ENCODE measurements at regions not wholly inside any gene's neighbourhood (a gene's known extent, or its start where the extent isn't known, plus 50 kb on each side); places are given as distances from the start of the nearest gene placed in this dataset.

- intact Hi-C loops (cut with DNase I; ENCODE audit: low total_unique reads), result no loop called here
Measured at GRCh38 chr7:85875398-85875797, 688.5 kb upstream of the SEMA3D start.

GRCh38 chr7:85866540-85866939 lies 679.7 kb upstream of the SEMA3D start:
- H3K27ac ChIP-seq, result no peak overlapping the region
- H3K4me1 ChIP-seq, result no peaks in the 10 kb centered on the region
- H3K36me3 ChIP-seq, result no peaks in the 10 kb centered on the region
- in situ Hi-C loops (cut with MboI; ENCODE audit: low pct_ligation_motif_present in 1 of 4, low pct_unique_long_range_greater_than_20kb in 1 of 4, low sequenced_read_pairs in 3 of 4) (loop anchor here in 1 of 4 donors (25.0 kb wide), 1 partner anchor 804 kb away; no protein-coding TSS in a partner anchor), intact Hi-C loops (cut with DNase I; ENCODE audit: low total_unique reads) (no loop called here)
- 86 to 93% methylated on average over 1 to 4 of the region's 4 CpGs for WGBS, 2 donors (ENCODE audit: low coverage in 1 of 2)
- no peak overlapping the region for H3K4me3 ChIP-seq
- no peaks in the 10 kb centered on the region for H3K9me3 ChIP-seq
- H3K27me3 ChIP-seq, result no peaks in the 10 kb centered on the region
- DNase-seq, result no peak
- TF ChIP-seq CTCF (IDR thresholded peaks at IDR 0.05) (no peak), POLR2A (IDR thresholded peaks at IDR 0.05) (no peak), POLR2AphosphoS5 (IDR thresholded peaks at IDR 0.05) (no peak), EP300 (IDR thresholded peaks at IDR 0.05; ENCODE audit: low read depth) (no peak)

More at GRCh38 chr7:85875398-85875797, 688.5 kb upstream of the SEMA3D start:
- in situ Hi-C loops (cut with MboI; ENCODE audit: low pct_ligation_motif_present in 1 of 4, low pct_unique_long_range_greater_than_20kb in 1 of 4, low sequenced_read_pairs in 3 of 4), result loop anchor here in 3 of 4 donors (25.0 kb wide), 2 partner anchors 587 to 1012 kb away; no protein-coding TSS in a partner anchor
- Histone ChIP-seq H3K27ac (no peak overlapping the region), H3K4me3 (no peak overlapping the region), H3K9me3 (no peaks in the 10 kb centered on the region), H3K27me3 (no peaks in the 10 kb centered on the region), H3K36me3 (no peaks in the 10 kb centered on the region), H3K4me1 (no peaks in the 10 kb centered on the region)
- TF ChIP-seq CTCF (IDR thresholded peaks at IDR 0.05) (no peak), POLR2A (IDR thresholded peaks at IDR 0.05) (no peak), POLR2AphosphoS5 (IDR thresholded peaks at IDR 0.05) (no peak)
- no peak for DNase-seq
- WGBS, 2 donors (ENCODE audit: low coverage in 1 of 2), result 79% methylated on average over 1 of the region's 1 CpG; no CpG with 5 or more reads in 1 of the 2 donors

GRCh38 chr7:85851571-85852193 lies 664.8 kb upstream of the SEMA3D start:
- H3K27me3 ChIP-seq, result no peaks in the 10 kb centered on the region
- no peak for TF ChIP-seq POLR2A (IDR thresholded peaks at IDR 0.05)
- peak in 4 of 5 experiments; percentile 9 to 31 (median 23) for TF ChIP-seq CTCF (IDR thresholded peaks at IDR 0.05)
- TF ChIP-seq EP300 (IDR thresholded peaks at IDR 0.05; ENCODE audit: low read depth), result no peak
- no peak for TF ChIP-seq POLR2AphosphoS5 (IDR thresholded peaks at IDR 0.05)
- in situ Hi-C loops (cut with MboI; ENCODE audit: low pct_ligation_motif_present in 1 of 4, low pct_unique_long_range_greater_than_20kb in 1 of 4, low sequenced_read_pairs in 3 of 4), result loop anchor here in 1 of 4 donors (25.0 kb wide), 1 partner anchor 789 kb away; no protein-coding TSS in a partner anchor
- intact Hi-C loops (cut with DNase I; ENCODE audit: low total_unique reads), result no loop called here
- no peaks in the 10 kb centered on the region for H3K36me3 ChIP-seq
- H3K9me3 ChIP-seq, result no peaks in the 10 kb centered on the region
- DNase-seq, result no peak
- H3K4me3 ChIP-seq, result no peak overlapping the region
- no peak overlapping the region for H3K27ac ChIP-seq
- WGBS, 2 donors (ENCODE audit: low coverage in 1 of 2), result 41 to 44% methylated on average over 6 of the region's 6 CpGs
- no peaks in the 10 kb centered on the region for H3K4me1 ChIP-seq

- Histone ChIP-seq H3K36me3 (no peaks in the 10 kb centered on the region), H3K4me3 (no peak overlapping the region), H3K27me3 (no peaks in the 10 kb centered on the region), H3K27ac (no peak overlapping the region), H3K4me1 (no peaks in the 10 kb centered on the region), H3K9me3 (no peaks in the 10 kb centered on the region)
- intact Hi-C loops (cut with DNase I; ENCODE audit: low total_unique reads), result no loop called here
- TF ChIP-seq POLR2A (IDR thresholded peaks at IDR 0.05), result no peak
- TF ChIP-seq EP300 (IDR thresholded peaks at IDR 0.05; ENCODE audit: low read depth), result no peak
- TF ChIP-seq CTCF (IDR thresholded peaks at IDR 0.05), result no peak
- TF ChIP-seq POLR2AphosphoS5 (IDR thresholded peaks at IDR 0.05), result no peak
- DNase-seq, result no peak
- whole genome bisulfite sequencing, 2 donors (ENCODE audit: low coverage in 1 of 2), result 20 to 58% methylated on average over 1 of the region's 1 CpG
- in situ Hi-C loops (cut with MboI; ENCODE audit: low pct_ligation_motif_present in 1 of 4, low pct_unique_long_range_greater_than_20kb in 1 of 4, low sequenced_read_pairs in 3 of 4), result loop anchor here in 1 of 4 donors (25.0 kb wide), 1 partner anchor 788 kb away; no protein-coding TSS in a partner anchor
Measured at GRCh38 chr7:85850381-85850780, 663.5 kb upstream of the SEMA3D start.
